Sigmoid colon (tissue), 4 donors: ENCODE measurements at regions not wholly inside any gene's neighbourhood (a gene's known extent, or its start where the extent isn't known, plus 50 kb on each side); places are given as distances from the start of the nearest gene placed in this dataset.

Experiments used
- POLR2A ChIP-seq, 2 donors: fragments of 450-650 bp; IDR thresholded peaks; one replicate each; pipeline ENCODE4 v1.6.1; 2016; ENCODE audit warnings: antibody characterized with exemption in 2 of 2, mild to moderate bottlenecking in 2 of 2, moderate library complexity in 2 of 2
- POLR2AphosphoS5 ChIP-seq, 4 donors: sonication (generic); formaldehyde crosslinking; IDR thresholded peaks; one replicate each; pipeline ENCODE4 v1.6.1; 2017; ENCODE audit warnings: antibody characterized with exemption in 4 of 4
- TF ChIP-seq, protein P1 (sequence below), 4 experiments: fragments of 450-650 bp in 3 of 4; fragments of 200-600 bp in 1 of 4; IDR thresholded peaks; one replicate each; pipeline ENCODE4 v1.5.1; 2016 to 2019; ENCODE audit warnings: antibody characterized with exemption in 4 of 4, mild to moderate bottlenecking in 3 of 4, moderate library complexity in 2 of 4

DNA sequence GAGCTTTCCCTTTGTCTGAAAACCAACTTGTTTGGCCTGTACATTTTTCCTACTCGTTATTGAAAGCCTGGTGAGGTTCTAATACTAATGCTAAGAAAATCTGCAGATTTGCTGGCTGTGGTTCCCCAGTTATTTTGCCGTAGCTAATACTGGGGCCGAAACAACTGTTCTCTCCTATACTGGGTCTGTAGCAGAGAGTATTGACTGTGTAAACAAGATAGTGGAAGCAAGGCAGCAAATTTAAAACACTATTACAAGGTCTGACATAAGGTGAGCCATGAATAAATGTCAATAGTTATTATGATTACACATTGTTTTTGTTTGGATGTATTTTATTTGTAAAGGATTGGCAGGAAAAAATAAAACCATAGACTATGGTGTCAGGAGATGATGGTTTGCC is 1244.0 kb downstream of the AACS start:
- TF ChIP-seq POLR2AphosphoS5 (IDR thresholded peaks at IDR 0.05), result no peak
- no peak for TF ChIP-seq POLR2A (IDR thresholded peaks at IDR 0.05)
- TF ChIP-seq, protein P1, sequence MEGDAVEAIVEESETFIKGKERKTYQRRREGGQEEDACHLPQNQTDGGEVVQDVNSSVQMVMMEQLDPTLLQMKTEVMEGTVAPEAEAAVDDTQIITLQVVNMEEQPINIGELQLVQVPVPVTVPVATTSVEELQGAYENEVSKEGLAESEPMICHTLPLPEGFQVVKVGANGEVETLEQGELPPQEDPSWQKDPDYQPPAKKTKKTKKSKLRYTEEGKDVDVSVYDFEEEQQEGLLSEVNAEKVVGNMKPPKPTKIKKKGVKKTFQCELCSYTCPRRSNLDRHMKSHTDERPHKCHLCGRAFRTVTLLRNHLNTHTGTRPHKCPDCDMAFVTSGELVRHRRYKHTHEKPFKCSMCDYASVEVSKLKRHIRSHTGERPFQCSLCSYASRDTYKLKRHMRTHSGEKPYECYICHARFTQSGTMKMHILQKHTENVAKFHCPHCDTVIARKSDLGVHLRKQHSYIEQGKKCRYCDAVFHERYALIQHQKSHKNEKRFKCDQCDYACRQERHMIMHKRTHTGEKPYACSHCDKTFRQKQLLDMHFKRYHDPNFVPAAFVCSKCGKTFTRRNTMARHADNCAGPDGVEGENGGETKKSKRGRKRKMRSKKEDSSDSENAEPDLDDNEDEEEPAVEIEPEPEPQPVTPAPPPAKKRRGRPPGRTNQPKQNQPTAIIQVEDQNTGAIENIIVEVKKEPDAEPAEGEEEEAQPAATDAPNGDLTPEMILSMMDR (IDR thresholded peaks at IDR 0.05), result no peak
